ENCODE measurements at regions not wholly inside any gene's neighbourhood (a gene's known extent, or its start where the extent isn't known, plus 50 kb on each side); places are given as distances from the start of the nearest gene placed in this dataset.

DNA sequence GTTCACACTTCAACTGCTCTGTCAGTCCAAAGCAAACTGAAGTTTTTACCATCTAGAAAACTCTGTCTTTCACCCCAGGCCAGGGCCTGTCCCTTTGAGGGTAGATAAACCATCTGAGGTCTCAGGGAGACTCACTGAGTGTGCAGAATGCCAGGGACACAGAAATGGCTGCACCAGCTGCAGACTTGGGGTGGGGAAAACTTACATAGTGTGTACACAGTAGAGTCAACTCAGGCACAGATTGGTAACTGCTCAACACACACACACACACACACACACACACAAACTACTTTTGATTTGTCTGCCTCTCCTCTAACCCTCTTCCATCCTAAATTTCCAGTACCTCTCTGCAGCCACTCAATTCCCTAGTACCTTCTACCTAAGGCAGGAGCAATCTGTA is 374.9 kb upstream of the JAG1 start:
- DNase-seq (ENCODE audit: extremely low spot score): no peak
- Histone ChIP-seq H3K27ac (replicated peaks in 1 of 4) (no peak overlapping the region), H3K4me1 (no peaks in the 10 kb centered on the region), H3K27me3 (no peaks in the 10 kb centered on the region), H3K9me3 (no peaks in the 10 kb centered on the region), H3K36me3 (no peaks in the 10 kb centered on the region), H3K4me3 (no peak overlapping the region)
- TF ChIP-seq POLR2AphosphoS5 (IDR thresholded peaks at IDR 0.05): no peak
- no peak for TF ChIP-seq EP300 (IDR thresholded peaks at IDR 0.05)
- TF ChIP-seq, protein P1, sequence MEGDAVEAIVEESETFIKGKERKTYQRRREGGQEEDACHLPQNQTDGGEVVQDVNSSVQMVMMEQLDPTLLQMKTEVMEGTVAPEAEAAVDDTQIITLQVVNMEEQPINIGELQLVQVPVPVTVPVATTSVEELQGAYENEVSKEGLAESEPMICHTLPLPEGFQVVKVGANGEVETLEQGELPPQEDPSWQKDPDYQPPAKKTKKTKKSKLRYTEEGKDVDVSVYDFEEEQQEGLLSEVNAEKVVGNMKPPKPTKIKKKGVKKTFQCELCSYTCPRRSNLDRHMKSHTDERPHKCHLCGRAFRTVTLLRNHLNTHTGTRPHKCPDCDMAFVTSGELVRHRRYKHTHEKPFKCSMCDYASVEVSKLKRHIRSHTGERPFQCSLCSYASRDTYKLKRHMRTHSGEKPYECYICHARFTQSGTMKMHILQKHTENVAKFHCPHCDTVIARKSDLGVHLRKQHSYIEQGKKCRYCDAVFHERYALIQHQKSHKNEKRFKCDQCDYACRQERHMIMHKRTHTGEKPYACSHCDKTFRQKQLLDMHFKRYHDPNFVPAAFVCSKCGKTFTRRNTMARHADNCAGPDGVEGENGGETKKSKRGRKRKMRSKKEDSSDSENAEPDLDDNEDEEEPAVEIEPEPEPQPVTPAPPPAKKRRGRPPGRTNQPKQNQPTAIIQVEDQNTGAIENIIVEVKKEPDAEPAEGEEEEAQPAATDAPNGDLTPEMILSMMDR (IDR thresholded peaks at IDR 0.05): no peak
- intact Hi-C loops (cut with DNase I): no loop called here

DNA sequence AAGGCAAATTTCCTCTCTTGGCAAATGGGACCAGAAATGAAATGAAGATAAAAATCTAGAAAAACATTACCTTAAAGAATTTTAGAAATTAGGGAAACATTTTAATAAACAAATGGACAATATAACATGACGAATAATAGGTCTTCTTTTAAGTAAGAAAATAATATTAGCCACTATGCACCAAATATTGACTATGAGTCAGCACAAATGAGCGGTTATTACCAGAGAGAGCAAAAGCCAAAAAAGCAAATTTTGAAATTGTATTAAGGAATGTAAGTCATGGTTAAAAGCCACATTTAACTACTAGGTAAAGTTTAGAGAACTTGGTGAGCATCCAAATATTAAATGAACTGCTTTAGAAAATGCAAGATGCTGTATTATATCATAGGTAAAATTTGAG is 376.6 kb upstream of the JAG1 start:
- H3K4me3 ChIP-seq: no peak overlapping the region
- no peaks in the 10 kb centered on the region for H3K4me1 ChIP-seq
- H3K9me3 ChIP-seq: no peaks in the 10 kb centered on the region
- H3K27me3 ChIP-seq: no peaks in the 10 kb centered on the region
- TF ChIP-seq EP300 (IDR thresholded peaks at IDR 0.05) (no peak), POLR2AphosphoS5 (IDR thresholded peaks at IDR 0.05) (no peak), POLR2A (IDR thresholded peaks at IDR 0.05; ENCODE audit: low read depth) (no peak)
- TF ChIP-seq, protein P1 (IDR thresholded peaks at IDR 0.05): no peak
- H3K27ac ChIP-seq (replicated peaks in 1 of 4): no peak overlapping the region
- intact Hi-C loops (cut with DNase I): no loop called here
- DNase-seq (ENCODE audit: extremely low spot score): no peak
- H3K36me3 ChIP-seq: no peaks in the 10 kb centered on the region
- 73% methylated on average over 2 of the region's 2 CpGs for WGBS

DNA sequence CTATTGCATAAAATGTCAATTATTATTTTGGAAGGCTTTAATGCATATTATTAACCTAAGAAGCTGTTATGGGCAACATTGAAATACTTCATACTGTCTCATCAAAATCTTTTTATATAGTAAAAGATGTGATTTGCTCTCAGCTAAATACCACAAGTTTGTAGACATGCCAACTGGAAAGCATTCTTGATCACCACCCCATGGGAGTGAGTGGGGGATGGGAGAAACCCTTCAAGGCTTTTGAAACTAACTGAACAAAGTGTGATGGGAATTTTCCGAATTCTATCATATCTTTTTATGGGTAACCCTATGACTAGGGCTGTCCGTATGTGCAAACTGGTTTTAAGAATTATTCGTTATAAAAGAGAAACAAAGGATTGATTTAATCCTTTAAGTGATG is 377.3 kb upstream of the JAG1 start:
- no peaks in the 10 kb centered on the region for H3K9me3 ChIP-seq
- WGBS: 76% methylated on average over 3 of the region's 3 CpGs
- no peaks in the 10 kb centered on the region for H3K36me3 ChIP-seq
- no peak overlapping the region for H3K4me3 ChIP-seq
- intact Hi-C loops (cut with DNase I): no loop called here
- no peak for DNase-seq (ENCODE audit: extremely low spot score)
- no peaks in the 10 kb centered on the region for H3K27me3 ChIP-seq
- no peaks in the 10 kb centered on the region for H3K4me1 ChIP-seq
- TF ChIP-seq, protein P1 (IDR thresholded peaks at IDR 0.05): no peak
- TF ChIP-seq POLR2AphosphoS5 (IDR thresholded peaks at IDR 0.05): no peak
- no peak for TF ChIP-seq POLR2A (IDR thresholded peaks at IDR 0.05; ENCODE audit: low read depth)
- TF ChIP-seq EP300 (IDR thresholded peaks at IDR 0.05): no peak
- H3K27ac ChIP-seq (replicated peaks in 1 of 4): no peak overlapping the region

DNA sequence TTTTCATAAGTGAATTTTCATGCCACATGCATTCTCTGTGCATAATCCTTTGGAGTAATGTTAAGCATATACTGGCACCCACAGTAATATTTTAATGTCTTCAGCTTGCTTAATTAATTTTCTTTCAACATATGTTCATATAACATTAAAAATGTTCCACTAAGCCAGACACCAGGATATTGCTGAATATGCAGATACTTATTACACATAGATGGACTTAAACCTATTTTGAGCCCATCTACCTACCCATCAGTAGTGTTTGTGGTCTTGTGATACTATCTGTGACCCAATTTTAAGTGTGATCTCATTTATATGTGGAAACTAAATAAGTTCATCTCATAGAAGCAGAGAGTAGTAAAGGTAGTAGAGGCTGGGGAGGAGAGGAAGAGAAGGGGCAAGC is 379.5 kb upstream of the JAG1 start:
- intact Hi-C loops (cut with DNase I): no loop called here

More for the DNA sequence above, 379.5 kb upstream of the JAG1 start:
- no peaks in the 10 kb centered on the region for H3K27me3 ChIP-seq
- no peaks in the 10 kb centered on the region for H3K9me3 ChIP-seq
- H3K4me3 ChIP-seq: no peak overlapping the region
- no peak overlapping the region for H3K27ac ChIP-seq (replicated peaks in 1 of 4)
- peaks cover 0 to 5% (median 0%) of the 10 kb centered on the region in 4 donors for H3K4me1 ChIP-seq
- H3K36me3 ChIP-seq: no peaks in the 10 kb centered on the region
- DNase-seq (ENCODE audit: extremely low spot score): no peak
- TF ChIP-seq POLR2A (IDR thresholded peaks at IDR 0.05; ENCODE audit: low read depth) (no peak), EP300 (IDR thresholded peaks at IDR 0.05) (no peak)
- TF ChIP-seq, protein P1 (IDR thresholded peaks at IDR 0.05): no peak
